GM21447 (cell line): ENCODE measurements at regions not wholly inside any gene's neighbourhood (a gene's known extent, or its start where the extent isn't known, plus 50 kb on each side); places are given as distances from the start of the nearest gene placed in this dataset.
"Not testable (repeated sequence)": the region's sequence is repeated elsewhere in the genome, so short reads cannot be mapped to it uniquely, and the experiment has no call there.

Source experiments
- ATAC-seq: cut with Tn5 transposase; IDR thresholded peaks from one replicate; pipeline ENCODE4 v1.9.1; 2021; ENCODE audit not compliant: unreplicated experiment

- no peak for ATAC-seq
Measured at GRCh38 chr3:103440539-103441203, 1005.9 kb downstream of the ZPLD1 start.

- ATAC-seq: no peak
Measured at GRCh38 chr3:103446953-103447629, 1012.3 kb downstream of the ZPLD1 start.

- no peak for ATAC-seq
Measured at GRCh38 chr3:103453152-103453551, 1018.3 kb downstream of the ZPLD1 start.

- no peak for ATAC-seq
Measured at GRCh38 chr3:103459815-103460214, 1025.0 kb downstream of the ZPLD1 start.

GRCh38 chr3:103470498-103470897 lies 1035.7 kb downstream of the ZPLD1 start:
- ATAC-seq: no peak

GRCh38 chr3:103494011-103494410 lies 1059.2 kb downstream of the ZPLD1 start:
- no peak for ATAC-seq

- no peak for ATAC-seq
Measured at GRCh38 chr3:103494512-103494911, 1059.7 kb downstream of the ZPLD1 start.

GRCh38 chr3:103495186-103495585 lies 1060.4 kb downstream of the ZPLD1 start:
- no peak for ATAC-seq

GRCh38 chr3:103499132-103499900 lies 1064.5 kb downstream of the ZPLD1 start:
- ATAC-seq: no peak

- no peak for ATAC-seq
Measured at GRCh38 chr3:103499967-103500366, 1065.2 kb downstream of the ZPLD1 start.

- no peak for ATAC-seq
Measured at GRCh38 chr3:103510760-103511159, 1075.9 kb downstream of the ZPLD1 start.

- no peak for ATAC-seq
Measured at GRCh38 chr3:103511891-103512290, 1077.1 kb downstream of the ZPLD1 start.

GRCh38 chr3:103512595-103512994 lies 1077.8 kb downstream of the ZPLD1 start:
- ATAC-seq: no peak

GRCh38 chr3:103513003-103513402 lies 1078.2 kb downstream of the ZPLD1 start:
- no peak for ATAC-seq

- no peak for ATAC-seq
Measured at GRCh38 chr3:103515116-103515515, 1080.3 kb downstream of the ZPLD1 start.

- ATAC-seq: no peak
Measured at GRCh38 chr3:103516950-103517349, 1082.1 kb downstream of the ZPLD1 start.

- ATAC-seq: not testable (repeated sequence)
Measured at GRCh38 chr3:103531327-103531726, 1096.5 kb downstream of the ZPLD1 start.

GRCh38 chr3:103532986-103533385 lies 1098.2 kb downstream of the ZPLD1 start:
- ATAC-seq: no peak

GRCh38 chr3:103554451-103554850 lies 1119.6 kb downstream of the ZPLD1 start:
- no peak for ATAC-seq

GRCh38 chr3:103564116-103564515 lies 1129.3 kb downstream of the ZPLD1 start:
- ATAC-seq: not testable (repeated sequence)

GRCh38 chr3:103585809-103586208 lies 1151.0 kb downstream of the ZPLD1 start:
- no peak for ATAC-seq

- ATAC-seq: no peak
Measured at GRCh38 chr3:103589770-103590169, 1155.0 kb downstream of the ZPLD1 start.
